Ovary (tissue), 3 donors: ENCODE measurements at regions not wholly inside any gene's neighbourhood (a gene's known extent, or its start where the extent isn't known, plus 50 kb on each side); places are given as distances from the start of the nearest gene placed in this dataset.

ENCODE experiments used
- CTCF ChIP-seq, 3 donors: fragments of 450-650 bp in 2 of 3; fragments of 200-600 bp in 1 of 3; IDR thresholded peaks; one replicate each; pipeline versions ENCODE4 v1.5.1 to v1.8.0; 2016 to 2022; ENCODE audit warnings: antibody characterized with exemption in 3 of 3, mild to moderate bottlenecking in 1 of 3
- EP300 ChIP-seq: sonication (generic); formaldehyde crosslinking; IDR thresholded peaks from one replicate; pipeline ENCODE4 v1.6.1; 2017; ENCODE audit warnings: antibody characterized with exemption
- POLR2A ChIP-seq: fragments of 450-650 bp; IDR thresholded peaks from one replicate; pipeline ENCODE4 v1.6.1; 2017; ENCODE audit warnings: antibody characterized with exemption, mild to moderate bottlenecking, moderate library complexity
- donor health status: DM: no; HTN: no; CAD: no.

- TF ChIP-seq CTCF (IDR thresholded peaks at IDR 0.05) (no peak), EP300 (no peak), POLR2A (no peak)
Observed at GRCh38 chr6:164129218-164129617, 714.7 kb downstream of the QKI start.
